ENCODE measurements at regions not wholly inside any gene's neighbourhood (a gene's known extent, or its start where the extent isn't known, plus 50 kb on each side); places are given as distances from the start of the nearest gene placed in this dataset.

DNA sequence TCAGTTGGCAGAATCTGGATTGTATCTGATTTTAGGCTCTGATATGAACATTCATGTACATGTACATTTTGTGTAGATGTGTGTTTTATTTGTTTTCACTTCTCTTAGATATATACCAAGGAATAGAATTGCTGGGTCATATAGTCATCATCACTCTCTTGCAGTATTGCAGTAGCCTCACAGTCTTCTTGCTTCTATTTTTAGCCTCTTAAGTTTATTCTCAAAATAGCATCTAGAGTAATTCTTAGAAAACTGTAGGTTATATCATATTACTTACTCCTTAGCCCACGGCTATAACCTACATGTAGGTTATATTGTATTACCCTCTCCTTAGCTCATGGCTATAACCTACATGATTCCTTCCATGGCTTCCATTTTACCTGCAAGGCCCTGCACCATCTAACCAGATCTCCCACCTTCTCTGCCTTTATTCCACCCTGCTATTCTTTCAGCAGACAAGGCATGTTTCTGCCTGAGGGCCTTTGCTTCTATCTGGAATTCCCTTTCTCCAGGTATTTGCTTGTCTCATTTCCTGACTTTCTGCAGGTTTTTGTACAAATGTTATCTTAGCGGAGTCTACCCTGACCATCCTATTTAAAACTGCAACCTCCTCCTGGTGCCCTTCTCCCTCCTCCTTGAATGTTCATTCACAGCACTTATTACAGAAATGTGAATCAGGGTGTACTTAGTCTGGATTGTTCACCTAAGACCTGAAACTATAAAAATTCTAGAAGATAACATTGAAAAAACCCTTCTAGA is 109.0 kb upstream of the ETV3 start:
- Histone ChIP-seq H3K27ac (ENCODE audit: insufficient read depth in 1 of 2, low read depth in 1 of 2, low read length in 2 of 2, poor library complexity in 1 of 2, severe bottlenecking in 2 of 2) (no peak overlapping the region), H3K9me3 (ENCODE audit: control extremely low read depth in 1 of 5, control insufficient read depth in 4 of 5, insufficient read depth in 2 of 5, low read depth in 1 of 5, low read length in 4 of 5) (peaks cover 0 to 3% (median 0%) of the 10 kb centered on the region in 5 experiments), H3K27me3 (replicated peaks in 2 of 5; ENCODE audit: control insufficient read depth in 4 of 5, insufficient read depth in 5 of 5, low read length in 4 of 5) (peaks cover 0 to 7% (median under 1%) of the 10 kb centered on the region in 5 experiments), H3K36me3 (ENCODE audit: control insufficient read depth in 4 of 4, insufficient read depth in 4 of 4, low read length in 3 of 4) (no peaks in the 10 kb centered on the region), H3K4me3 (ENCODE audit: control insufficient read depth in 1 of 7, extremely low read depth in 1 of 7, insufficient read depth in 4 of 7, low read depth in 2 of 7, low read length in 6 of 7) (no peak overlapping the region), H3K4me1 (ENCODE audit: control extremely low read depth in 1 of 4, control insufficient read depth in 4 of 4, insufficient read depth in 4 of 4, low read length in 3 of 4) (no peaks in the 10 kb centered on the region)
- WGBS (ENCODE audit: insufficient coverage): 100% methylated on average over 1 of the region's 2 CpGs
- CTCF ChIA-PET: no interaction called here
- POLR2A ChIA-PET: no interaction called here
- no peak for DNase-seq

- Histone ChIP-seq H3K4me1 (ENCODE audit: control extremely low read depth in 1 of 4, control insufficient read depth in 4 of 4, insufficient read depth in 4 of 4, low read length in 3 of 4) (peaks cover 0 to 4% (median 2%) of the 10 kb centered on the region in 4 experiments), H3K36me3 (ENCODE audit: control insufficient read depth in 4 of 4, insufficient read depth in 4 of 4, low read length in 3 of 4) (no peaks in the 10 kb centered on the region), H3K9me3 (ENCODE audit: control extremely low read depth in 1 of 5, control insufficient read depth in 4 of 5, insufficient read depth in 2 of 5, low read depth in 1 of 5, low read length in 4 of 5) (peaks cover 0 to 3% (median 0%) of the 10 kb centered on the region in 5 experiments), H3K27ac (ENCODE audit: insufficient read depth in 1 of 2, low read depth in 1 of 2, low read length in 2 of 2, poor library complexity in 1 of 2, severe bottlenecking in 2 of 2) (no peak overlapping the region), H3K4me3 (ENCODE audit: control insufficient read depth in 1 of 7, extremely low read depth in 1 of 7, insufficient read depth in 4 of 7, low read depth in 2 of 7, low read length in 6 of 7) (no peak overlapping the region), H3K27me3 (replicated peaks in 2 of 5; ENCODE audit: control insufficient read depth in 4 of 5, insufficient read depth in 5 of 5, low read length in 4 of 5) (peaks cover 0 to 3% (median 0%) of the 10 kb centered on the region in 5 experiments)
- ChIA-PET CTCF (no interaction called here), POLR2A (no interaction called here)
- no peak for DNase-seq
- 100% methylated on average over 2 of the region's 2 CpGs for WGBS (ENCODE audit: insufficient coverage)
These were observed 107.6 kb upstream of the ETV3 start for GRCh38 chr1:157245823-157246222.

DNA sequence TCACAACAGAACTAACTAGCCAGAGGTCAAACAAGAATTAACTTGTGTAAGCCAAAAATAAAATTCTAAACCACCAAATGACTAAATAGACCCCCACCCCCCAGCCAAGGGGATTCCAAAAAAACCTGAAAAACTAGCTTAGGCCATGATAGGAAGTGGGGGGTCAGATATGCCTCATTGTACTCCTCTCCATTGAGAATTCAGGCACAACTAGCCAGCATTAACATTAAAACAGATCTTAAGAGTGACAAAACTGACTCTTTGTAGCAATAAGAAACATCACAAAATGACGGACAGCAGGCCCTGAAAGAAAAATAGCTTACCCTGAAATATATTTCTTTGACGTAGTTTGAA is 103.0 kb upstream of the ETV3 start:
- H3K36me3 ChIP-seq (ENCODE audit: control insufficient read depth in 4 of 4, insufficient read depth in 4 of 4, low read length in 3 of 4): no peaks in the 10 kb centered on the region
- peaks cover 0 to 1% (median 0%) of the 10 kb centered on the region in 5 experiments for H3K9me3 ChIP-seq (ENCODE audit: control extremely low read depth in 1 of 5, control insufficient read depth in 4 of 5, insufficient read depth in 2 of 5, low read depth in 1 of 5, low read length in 4 of 5)
- no peak overlapping the region for H3K4me3 ChIP-seq (ENCODE audit: control insufficient read depth in 1 of 7, extremely low read depth in 1 of 7, insufficient read depth in 4 of 7, low read depth in 2 of 7, low read length in 6 of 7)
- H3K4me1 ChIP-seq (ENCODE audit: control extremely low read depth in 1 of 4, control insufficient read depth in 4 of 4, insufficient read depth in 4 of 4, low read length in 3 of 4): peaks cover 0 to 19% (median 3%) of the 10 kb centered on the region in 4 experiments
- H3K27ac ChIP-seq (ENCODE audit: insufficient read depth in 1 of 2, low read depth in 1 of 2, low read length in 2 of 2, poor library complexity in 1 of 2, severe bottlenecking in 2 of 2): no peak overlapping the region
- WGBS (ENCODE audit: insufficient coverage): 100% methylated on average over 2 of the region's 2 CpGs
- ChIA-PET CTCF (interaction anchor here (1.1 to 1.2 kb wide), 2 partner anchors 29 to 45 kb away, joined by 3 to 4 read pairs; no protein-coding TSS in a partner anchor), POLR2A (no interaction called here)
- peaks cover 0 to 4% (median 2%) of the 10 kb centered on the region in 5 experiments for H3K27me3 ChIP-seq (replicated peaks in 2 of 5; ENCODE audit: control insufficient read depth in 4 of 5, insufficient read depth in 5 of 5, low read length in 4 of 5)
- no peak for DNase-seq

GRCh38 chr1:157240495-157241184 is 102.4 kb upstream of the ETV3 start:
- H3K4me3 ChIP-seq (ENCODE audit: control insufficient read depth in 1 of 7, extremely low read depth in 1 of 7, insufficient read depth in 4 of 7, low read depth in 2 of 7, low read length in 6 of 7): no peak overlapping the region
- ChIA-PET CTCF (interaction anchor here (1.0 to 1.2 kb wide), 3 partner anchors 12 to 45 kb away, joined by 3 to 4 read pairs (median 3); no protein-coding TSS in a partner anchor), POLR2A (no interaction called here)
- peaks cover 0 to 1% (median 0%) of the 10 kb centered on the region in 5 experiments for H3K9me3 ChIP-seq (ENCODE audit: control extremely low read depth in 1 of 5, control insufficient read depth in 4 of 5, insufficient read depth in 2 of 5, low read depth in 1 of 5, low read length in 4 of 5)
- H3K27ac ChIP-seq (ENCODE audit: insufficient read depth in 1 of 2, low read depth in 1 of 2, low read length in 2 of 2, poor library complexity in 1 of 2, severe bottlenecking in 2 of 2): no peak overlapping the region
- peaks cover 0 to 4% (median 2%) of the 10 kb centered on the region in 5 experiments for H3K27me3 ChIP-seq (replicated peaks in 2 of 5; ENCODE audit: control insufficient read depth in 4 of 5, insufficient read depth in 5 of 5, low read length in 4 of 5)
- 20% methylated on average over 1 of the region's 7 CpGs for WGBS (ENCODE audit: insufficient coverage)
- DNase-seq: peak; percentile 10 to 25 (median 17)
- no peaks in the 10 kb centered on the region for H3K36me3 ChIP-seq (ENCODE audit: control insufficient read depth in 4 of 4, insufficient read depth in 4 of 4, low read length in 3 of 4)
- H3K4me1 ChIP-seq (ENCODE audit: control extremely low read depth in 1 of 4, control insufficient read depth in 4 of 4, insufficient read depth in 4 of 4, low read length in 3 of 4): peaks cover 0 to 19% (median 3%) of the 10 kb centered on the region in 4 experiments

- Histone ChIP-seq H3K4me3 (ENCODE audit: control insufficient read depth in 1 of 7, extremely low read depth in 1 of 7, insufficient read depth in 4 of 7, low read depth in 2 of 7, low read length in 6 of 7) (no peak overlapping the region), H3K4me1 (ENCODE audit: control extremely low read depth in 1 of 4, control insufficient read depth in 4 of 4, insufficient read depth in 4 of 4, low read length in 3 of 4) (peaks cover 0 to 19% (median 5%) of the 10 kb centered on the region in 4 experiments), H3K27me3 (replicated peaks in 2 of 5; ENCODE audit: control insufficient read depth in 4 of 5, insufficient read depth in 5 of 5, low read length in 4 of 5) (peaks cover 0 to 4% (median 2%) of the 10 kb centered on the region in 5 experiments), H3K27ac (ENCODE audit: insufficient read depth in 1 of 2, low read depth in 1 of 2, low read length in 2 of 2, poor library complexity in 1 of 2, severe bottlenecking in 2 of 2) (no peak overlapping the region), H3K9me3 (ENCODE audit: control extremely low read depth in 1 of 5, control insufficient read depth in 4 of 5, insufficient read depth in 2 of 5, low read depth in 1 of 5, low read length in 4 of 5) (peaks cover 0 to 1% (median 0%) of the 10 kb centered on the region in 5 experiments), H3K36me3 (ENCODE audit: control insufficient read depth in 4 of 4, insufficient read depth in 4 of 4, low read length in 3 of 4) (no peaks in the 10 kb centered on the region)
- ChIA-PET CTCF (interaction anchor here (1.0 to 1.2 kb wide), 2 partner anchors 12 to 44 kb away, joined by 3 to 4 read pairs; no protein-coding TSS in a partner anchor), POLR2A (interaction anchor here (0.6 to 0.9 kb wide), 2 partner anchors 31 to 591 kb away, joined by 3 read pairs; no protein-coding TSS in a partner anchor)
- peak in 1 of 3 donors; percentile 6 for DNase-seq
These were observed 101.7 kb upstream of the ETV3 start for GRCh38 chr1:157239936-157240335.

DNA sequence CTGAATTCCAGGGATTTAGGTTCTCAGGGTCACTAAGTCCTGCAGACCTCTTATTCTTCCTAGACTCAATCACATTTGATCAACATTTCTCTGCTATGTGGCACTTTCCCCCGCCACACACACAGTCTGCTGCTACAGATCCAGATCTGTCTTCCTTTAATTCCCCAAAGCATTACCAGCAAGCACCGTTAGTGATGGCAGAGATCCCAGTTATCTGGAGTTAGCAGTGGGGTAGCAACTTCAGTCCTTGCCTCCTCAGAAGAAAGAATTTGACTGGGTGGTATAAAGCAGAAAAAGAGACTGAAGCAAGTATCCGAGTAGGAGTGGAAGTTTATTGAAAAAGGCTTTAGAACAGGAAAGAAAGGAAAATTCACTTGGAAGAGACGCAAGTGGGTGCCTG is 100.4 kb upstream of the ETV3 start:
- WGBS (ENCODE audit: insufficient coverage): 97% methylated on average over 3 of the region's 4 CpGs
- no peaks in the 10 kb centered on the region for H3K36me3 ChIP-seq (ENCODE audit: control insufficient read depth in 4 of 4, insufficient read depth in 4 of 4, low read length in 3 of 4)
- CTCF ChIA-PET: no interaction called here
- peaks cover 0 to 19% (median 6%) of the 10 kb centered on the region in 4 experiments for H3K4me1 ChIP-seq (ENCODE audit: control extremely low read depth in 1 of 4, control insufficient read depth in 4 of 4, insufficient read depth in 4 of 4, low read length in 3 of 4)
- H3K9me3 ChIP-seq (ENCODE audit: control extremely low read depth in 1 of 5, control insufficient read depth in 4 of 5, insufficient read depth in 2 of 5, low read depth in 1 of 5, low read length in 4 of 5): no peaks in the 10 kb centered on the region
- no peak overlapping the region for H3K4me3 ChIP-seq (ENCODE audit: control insufficient read depth in 1 of 7, extremely low read depth in 1 of 7, insufficient read depth in 4 of 7, low read depth in 2 of 7, low read length in 6 of 7)
- no peak for DNase-seq
- H3K27me3 ChIP-seq (replicated peaks in 2 of 5; ENCODE audit: control insufficient read depth in 4 of 5, insufficient read depth in 5 of 5, low read length in 4 of 5): peaks cover 0 to 4% (median 2%) of the 10 kb centered on the region in 5 experiments
- no peak overlapping the region for H3K27ac ChIP-seq (ENCODE audit: insufficient read depth in 1 of 2, low read depth in 1 of 2, low read length in 2 of 2, poor library complexity in 1 of 2, severe bottlenecking in 2 of 2)
- POLR2A ChIA-PET: no interaction called here

DNA sequence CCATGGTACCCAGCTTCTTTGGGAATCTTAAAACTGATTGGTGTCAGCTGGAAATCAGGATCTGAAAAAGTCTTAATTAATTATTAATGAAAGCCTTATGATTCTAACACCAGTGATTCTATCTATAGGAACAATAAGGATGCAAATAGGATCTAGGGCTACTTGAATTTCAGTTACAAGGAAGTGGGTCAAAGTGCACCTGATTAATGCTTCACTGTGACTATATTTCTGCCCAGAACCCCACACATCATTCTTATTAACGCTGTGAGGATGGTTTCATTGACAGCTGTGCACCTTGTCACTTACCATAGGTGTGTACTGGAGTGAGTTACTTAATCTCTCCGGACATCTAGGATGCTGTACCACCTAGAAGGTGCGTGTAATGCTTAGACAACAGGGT is 99.8 kb upstream of the ETV3 start:
- no peak for DNase-seq
- peaks cover 0 to 19% (median 6%) of the 10 kb centered on the region in 4 experiments for H3K4me1 ChIP-seq (ENCODE audit: control extremely low read depth in 1 of 4, control insufficient read depth in 4 of 4, insufficient read depth in 4 of 4, low read length in 3 of 4)
- H3K4me3 ChIP-seq (ENCODE audit: control insufficient read depth in 1 of 7, extremely low read depth in 1 of 7, insufficient read depth in 4 of 7, low read depth in 2 of 7, low read length in 6 of 7): no peak overlapping the region
- POLR2A ChIA-PET: no interaction called here
- CTCF ChIA-PET: no interaction called here
- peaks cover 0 to 4% (median 2%) of the 10 kb centered on the region in 5 experiments for H3K27me3 ChIP-seq (replicated peaks in 2 of 5; ENCODE audit: control insufficient read depth in 4 of 5, insufficient read depth in 5 of 5, low read length in 4 of 5)
- no peaks in the 10 kb centered on the region for H3K36me3 ChIP-seq (ENCODE audit: control insufficient read depth in 4 of 4, insufficient read depth in 4 of 4, low read length in 3 of 4)
- H3K27ac ChIP-seq (ENCODE audit: insufficient read depth in 1 of 2, low read depth in 1 of 2, low read length in 2 of 2, poor library complexity in 1 of 2, severe bottlenecking in 2 of 2): no peak overlapping the region
- 80% methylated on average over 1 of the region's 3 CpGs for WGBS (ENCODE audit: insufficient coverage)
- H3K9me3 ChIP-seq (ENCODE audit: control extremely low read depth in 1 of 5, control insufficient read depth in 4 of 5, insufficient read depth in 2 of 5, low read depth in 1 of 5, low read length in 4 of 5): no peaks in the 10 kb centered on the region

Measured in common myeloid progenitor, CD34-positive (primary cell).